HG03521 (cell line): ENCODE measurements at regions not wholly inside any gene's neighbourhood (a gene's known extent, or its start where the extent isn't known, plus 50 kb on each side); places are given as distances from the start of the nearest gene placed in this dataset.
"Not testable (repeated sequence)": the region's sequence is repeated elsewhere in the genome, so short reads cannot be mapped to it uniquely, and the experiment has no call there.

Experiments
- ATAC-seq: cut with Tn5 transposase; IDR thresholded peaks from one replicate; pipeline ENCODE4 v1.9.1; 2021; ENCODE audit warnings: mild to moderate bottlenecking, moderate library complexity; ENCODE audit not compliant: unreplicated experiment

DNA sequence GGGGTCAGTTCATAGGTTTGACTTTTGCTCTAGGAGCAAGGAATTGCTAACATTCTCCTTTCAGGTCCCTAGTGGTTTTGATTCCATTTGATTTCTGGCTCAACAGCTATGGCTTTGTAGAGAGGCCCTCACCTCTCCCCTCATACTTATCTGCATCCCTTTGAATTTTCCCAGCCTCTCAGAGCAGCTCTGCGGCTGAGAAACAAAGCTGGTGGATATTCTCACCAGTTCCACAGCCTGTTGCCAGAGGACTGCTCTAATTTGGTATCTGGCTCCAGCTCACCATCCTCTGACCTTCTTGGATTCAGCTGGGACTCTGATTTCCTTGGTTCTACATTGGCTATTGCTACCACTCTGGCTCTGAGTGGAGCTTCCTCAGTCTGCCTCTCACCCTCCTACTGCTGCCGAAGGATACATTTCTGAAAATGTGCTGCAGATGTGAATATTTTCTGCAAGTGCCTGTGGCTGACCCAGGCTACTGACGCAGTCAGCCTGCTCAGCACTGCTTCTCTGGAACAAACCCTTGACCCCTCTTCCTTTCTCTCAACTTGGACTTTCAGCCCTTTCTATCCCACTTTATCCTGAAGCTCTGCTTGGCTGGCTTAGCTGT, 110.9 kb upstream of the ENPEP start:
- ATAC-seq = no peak

DNA sequence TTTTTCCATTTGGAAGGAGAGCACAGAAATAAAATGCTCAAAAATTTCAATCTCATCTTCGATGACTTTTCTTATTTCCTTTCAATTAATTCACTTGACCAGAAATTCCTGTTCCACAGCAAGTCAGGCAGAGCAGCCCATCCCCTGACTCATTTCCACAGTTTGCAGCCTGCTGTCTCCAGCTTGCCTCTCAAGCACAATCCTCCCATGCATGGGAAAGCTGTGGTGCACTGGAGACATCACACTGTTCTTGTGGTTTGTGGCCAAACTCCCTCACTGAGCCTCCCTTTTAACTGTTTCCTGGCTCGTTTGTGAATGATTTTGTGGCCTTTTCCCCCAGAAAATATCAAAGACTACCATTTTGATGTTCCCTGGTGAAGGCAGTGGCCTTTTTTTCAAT, 114.0 kb upstream of the ENPEP start:
- no peak for ATAC-seq

DNA sequence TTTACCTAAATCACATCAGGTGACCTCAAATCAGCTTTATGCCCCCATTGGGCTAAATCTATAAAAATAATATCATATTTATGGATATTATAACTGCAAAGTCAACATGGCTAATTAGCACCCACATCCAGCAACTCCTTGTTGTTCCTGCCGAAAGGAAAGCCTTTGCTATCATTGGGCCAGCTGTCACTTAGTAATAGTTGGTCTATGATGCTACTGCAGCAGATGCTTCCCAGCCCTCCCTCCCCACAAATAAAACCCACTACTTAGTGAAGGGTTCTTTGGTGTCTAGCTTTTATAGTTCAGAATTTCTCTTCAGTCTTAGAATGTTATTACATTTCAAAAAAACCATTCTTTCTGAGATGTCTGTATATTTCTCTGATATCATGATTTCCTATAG, 116.9 kb upstream of the ENPEP start:
- ATAC-seq = no peak

DNA sequence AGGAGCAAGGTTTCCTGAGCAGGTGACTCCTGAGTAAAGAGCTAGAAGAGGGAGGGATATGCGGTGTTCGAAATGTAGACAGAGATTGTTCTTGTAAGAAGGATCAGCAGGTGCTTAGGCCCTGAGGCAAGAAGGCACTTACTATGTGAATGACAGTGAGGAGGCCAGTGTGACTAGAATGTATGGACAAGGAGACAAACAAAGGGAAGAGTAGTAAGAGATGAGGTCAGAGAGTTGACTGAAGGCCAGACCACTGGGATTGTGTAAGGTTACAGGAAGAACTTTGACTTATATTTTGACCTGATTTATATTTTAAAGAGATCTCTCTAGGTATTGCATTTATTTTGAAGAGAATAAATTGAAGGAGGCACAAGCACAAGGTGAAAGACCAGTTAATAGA, 118.4 kb upstream of the ENPEP start:
- no peak for ATAC-seq

DNA sequence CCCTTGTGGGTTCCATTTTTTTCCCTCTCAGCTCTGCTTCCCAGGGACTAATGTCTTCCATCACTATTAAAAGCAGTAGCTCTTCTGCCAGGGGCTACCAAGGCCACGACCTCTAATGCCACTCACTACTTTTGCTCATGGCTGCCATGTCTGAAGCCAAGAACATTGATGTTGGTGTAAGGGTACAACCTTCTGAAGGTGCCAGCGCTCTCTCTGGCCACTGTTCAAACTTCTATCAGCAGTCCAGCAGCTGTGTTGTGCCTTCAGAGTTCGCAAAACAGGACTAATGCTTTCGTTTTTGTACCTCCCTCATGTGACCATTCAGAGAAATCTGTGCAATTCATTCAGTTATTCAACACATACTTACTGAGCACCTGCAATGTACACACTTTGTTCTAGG, 121.5 kb upstream of the ENPEP start:
- no peak for ATAC-seq

DNA sequence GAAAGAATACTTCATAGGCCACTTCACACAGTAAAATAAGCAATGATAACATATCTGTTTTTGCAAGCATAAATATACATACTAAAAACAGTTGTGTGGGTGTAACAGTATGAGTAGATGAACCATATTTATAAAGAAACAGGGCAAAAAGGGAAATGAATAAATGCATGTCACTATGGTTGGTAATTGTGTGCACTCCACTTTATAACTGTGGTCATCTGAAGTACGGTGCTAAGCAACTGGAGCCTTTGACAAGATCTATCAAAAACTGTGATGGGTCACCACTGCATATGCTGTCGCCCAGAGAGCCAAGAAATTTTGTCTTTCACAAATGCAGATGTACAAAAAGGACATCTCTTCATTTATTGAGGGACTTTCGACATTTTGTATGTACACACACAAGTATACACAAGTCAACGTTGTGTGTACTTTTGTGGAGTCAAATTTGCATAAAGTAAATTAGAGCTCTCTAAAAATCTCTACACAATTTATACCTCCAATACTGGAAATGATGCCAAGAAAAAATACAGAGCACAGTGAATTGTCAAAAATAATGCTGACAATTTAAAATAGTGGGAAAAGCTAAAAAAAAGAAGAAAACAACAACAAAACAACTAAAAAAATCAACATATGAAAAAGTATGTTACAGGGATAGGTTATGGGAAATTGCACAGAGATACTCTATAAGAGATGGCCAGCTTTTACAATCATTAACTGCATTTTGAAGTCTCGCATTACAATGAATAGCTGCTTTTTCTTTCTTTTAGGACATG, 123.1 kb upstream of the ENPEP start:
- ATAC-seq = no peak

DNA sequence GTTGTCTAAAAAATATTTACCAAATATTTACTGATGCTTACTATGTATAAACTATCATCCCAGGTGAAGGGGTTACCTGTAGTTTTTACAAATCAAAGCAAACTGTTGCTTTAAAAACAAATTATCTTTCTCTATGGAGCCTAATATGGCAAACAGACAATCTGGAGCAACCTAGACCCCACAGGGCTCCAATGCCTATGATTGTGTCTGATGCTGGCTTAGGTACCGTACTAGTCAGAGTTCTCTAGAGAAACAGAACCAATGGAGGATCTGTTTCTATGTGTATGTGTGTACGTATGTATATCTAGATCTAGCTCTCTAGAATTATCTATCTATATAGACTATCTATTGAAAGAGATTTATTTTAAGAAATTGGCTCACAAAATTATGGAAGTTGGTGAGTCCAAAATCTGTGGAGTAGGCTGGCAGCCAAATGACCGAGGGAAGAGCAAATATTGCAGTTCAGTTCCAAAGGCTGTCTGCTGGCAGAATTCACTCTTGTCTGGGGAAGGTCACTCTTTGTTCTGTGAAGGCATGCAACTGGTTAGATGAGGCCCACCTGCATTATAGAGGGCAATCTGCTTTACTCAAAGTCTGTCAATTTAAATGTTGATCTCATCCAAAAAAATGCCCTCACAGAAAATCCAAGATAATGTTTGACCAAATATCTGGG, 127.1 kb upstream of the ENPEP start:
- ATAC-seq = no peak

DNA sequence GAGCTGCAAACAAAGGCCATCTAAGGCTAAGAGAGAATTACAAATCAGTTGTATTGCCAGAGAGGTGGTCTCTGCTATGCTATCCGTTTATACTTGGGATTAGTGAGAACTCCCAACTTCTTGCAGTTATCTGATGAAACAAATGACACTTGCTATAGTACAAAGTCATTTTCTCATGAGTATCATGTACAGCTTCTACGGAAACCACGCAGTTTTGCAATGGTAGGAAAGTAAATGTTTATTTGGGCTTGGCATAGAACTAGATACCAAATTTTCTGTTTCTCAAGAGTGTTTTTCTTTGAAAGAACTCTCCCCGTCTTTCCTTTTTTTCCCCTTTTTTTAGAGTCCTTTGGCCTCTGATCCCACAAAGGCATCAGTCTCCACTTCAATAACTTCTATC, 128.2 kb upstream of the ENPEP start:
- ATAC-seq = no peak

DNA sequence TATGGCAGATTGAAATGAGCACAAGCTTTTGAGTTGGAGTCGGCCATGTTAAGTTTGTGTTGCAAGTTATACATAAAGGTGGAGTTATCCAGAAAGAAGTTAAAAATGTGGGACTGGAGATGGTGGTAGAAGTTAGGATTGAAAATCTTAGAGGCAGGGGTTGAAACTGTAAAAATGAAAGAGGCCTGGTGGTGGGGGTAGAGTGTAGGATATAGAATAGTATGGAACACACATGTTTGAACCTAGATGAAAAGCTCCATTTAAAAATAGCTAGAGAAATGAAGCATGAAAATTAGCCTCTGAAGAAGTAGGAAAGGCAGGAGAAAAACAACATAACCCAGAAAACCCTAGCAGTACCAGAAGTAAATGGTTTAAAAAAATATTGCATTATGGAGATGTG, 131.8 kb upstream of the ENPEP start:
- ATAC-seq = no peak

DNA sequence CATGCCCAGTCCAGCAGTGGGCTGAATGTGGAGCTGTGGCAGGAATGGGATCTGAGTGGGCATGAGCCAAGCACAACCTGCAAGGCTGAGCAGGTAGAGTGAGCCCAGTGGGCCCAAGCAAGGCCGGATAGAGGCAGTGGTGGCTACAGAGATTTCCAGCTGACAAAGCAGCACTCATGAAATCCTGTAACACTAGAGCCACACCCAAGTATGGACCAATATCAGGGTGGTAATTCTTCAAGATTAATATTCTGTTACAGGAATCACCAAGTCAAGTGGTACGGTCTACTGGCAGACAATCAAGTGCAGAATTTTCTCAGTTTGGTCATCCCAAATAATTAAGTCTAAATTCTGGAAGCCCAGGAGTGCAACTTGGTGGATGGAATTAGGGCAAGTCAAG, 132.4 kb upstream of the ENPEP start:
- no peak for ATAC-seq

DNA sequence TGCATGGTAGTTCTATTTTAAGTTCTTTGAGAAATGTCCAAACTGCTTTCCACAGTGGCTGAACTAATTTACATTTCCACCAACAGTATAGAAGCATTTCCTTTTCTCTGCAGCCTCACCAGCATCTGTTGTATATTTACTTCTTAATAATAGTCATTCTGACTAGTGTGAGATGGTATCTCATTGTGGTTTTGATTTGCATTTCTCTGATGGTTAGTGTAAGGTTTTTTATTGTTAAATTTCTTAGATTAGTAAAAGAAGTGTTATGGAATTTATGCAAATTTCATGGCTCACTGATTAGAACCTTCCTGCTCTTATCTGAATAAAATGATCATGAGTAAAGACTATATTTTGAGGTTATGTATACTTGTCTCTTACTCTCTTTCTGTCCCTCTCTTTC, 134.8 kb upstream of the ENPEP start:
- not testable (repeated sequence) for ATAC-seq

DNA sequence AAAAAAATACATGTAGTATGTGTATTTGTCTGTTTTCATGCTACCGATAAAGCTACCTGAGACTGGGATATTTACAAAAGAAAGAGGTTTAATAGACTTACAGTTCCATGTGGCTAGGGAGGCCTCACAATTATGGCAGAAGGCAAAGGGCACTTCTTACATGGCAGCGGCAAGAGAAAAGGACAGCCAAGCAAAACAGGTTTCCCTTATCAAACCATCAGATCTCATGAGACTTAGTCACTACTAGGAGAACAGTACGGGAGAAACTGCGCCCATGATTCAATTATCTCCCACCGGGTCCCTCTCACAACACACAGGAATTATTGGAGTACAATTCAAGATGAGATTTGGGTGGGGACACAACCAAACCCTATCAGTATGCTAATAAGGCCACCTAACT, 137.0 kb upstream of the ELOVL6 start:
- ATAC-seq = no peak

DNA sequence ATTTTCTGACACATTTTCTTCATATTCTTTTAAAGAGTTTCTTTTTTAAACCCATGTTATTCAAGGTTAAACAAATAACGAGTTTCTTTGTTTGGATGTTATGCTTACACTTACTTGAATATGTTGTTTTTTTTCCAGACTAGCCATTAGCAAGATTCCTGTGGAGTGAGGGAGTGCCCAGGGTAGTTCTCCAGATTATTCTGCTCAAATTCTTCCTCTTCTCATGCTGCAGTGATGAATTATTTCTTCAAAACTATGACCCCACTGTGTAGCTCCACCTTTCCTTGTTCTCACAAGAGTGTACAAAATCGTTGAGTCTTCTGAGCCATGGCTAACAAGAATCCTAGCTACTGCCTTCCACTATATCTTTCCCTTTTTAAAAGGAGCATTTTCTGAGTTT, 134.1 kb upstream of the ELOVL6 start:
- no peak for ATAC-seq

DNA sequence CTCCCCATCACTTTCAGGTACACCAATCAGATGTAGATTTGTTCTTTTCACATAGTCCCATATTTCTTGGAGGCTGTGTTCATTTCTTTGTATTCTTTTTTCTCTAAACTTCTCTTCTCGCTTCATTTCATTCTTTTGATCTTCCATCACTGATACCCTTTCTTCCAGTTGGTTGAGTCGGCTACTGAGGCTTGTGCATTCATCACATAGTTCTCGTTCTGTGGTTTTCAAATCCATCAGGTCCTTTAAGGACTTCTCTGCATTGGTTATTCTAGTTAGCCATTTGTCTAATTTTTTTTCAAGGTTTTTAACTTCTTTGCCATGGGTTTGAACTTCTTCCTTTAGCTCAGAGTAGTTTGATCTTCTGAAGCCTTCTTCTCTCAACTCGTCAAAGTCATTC, 128.0 kb upstream of the ELOVL6 start:
- ATAC-seq = not testable (repeated sequence)

DNA sequence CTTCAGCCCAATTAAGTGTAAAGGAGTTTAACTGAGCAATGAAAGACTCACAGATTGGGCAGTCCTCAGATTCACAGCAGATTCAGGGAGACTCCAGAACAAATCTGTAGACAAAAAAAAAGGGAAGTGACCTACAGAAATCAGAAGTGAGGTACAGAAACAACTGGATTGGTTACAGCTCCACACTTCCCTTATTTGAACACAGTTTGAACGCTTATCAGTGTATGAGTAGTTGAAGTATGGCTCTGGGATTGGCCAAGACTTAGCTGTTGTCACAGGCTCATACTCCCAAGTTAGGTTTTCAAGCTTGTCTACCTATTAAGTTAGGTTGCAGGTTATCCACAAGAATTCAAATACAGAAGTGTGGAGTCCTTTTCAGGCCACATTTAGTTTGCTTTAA, 112.4 kb upstream of the ELOVL6 start:
- ATAC-seq = peak; percentile 75

DNA sequence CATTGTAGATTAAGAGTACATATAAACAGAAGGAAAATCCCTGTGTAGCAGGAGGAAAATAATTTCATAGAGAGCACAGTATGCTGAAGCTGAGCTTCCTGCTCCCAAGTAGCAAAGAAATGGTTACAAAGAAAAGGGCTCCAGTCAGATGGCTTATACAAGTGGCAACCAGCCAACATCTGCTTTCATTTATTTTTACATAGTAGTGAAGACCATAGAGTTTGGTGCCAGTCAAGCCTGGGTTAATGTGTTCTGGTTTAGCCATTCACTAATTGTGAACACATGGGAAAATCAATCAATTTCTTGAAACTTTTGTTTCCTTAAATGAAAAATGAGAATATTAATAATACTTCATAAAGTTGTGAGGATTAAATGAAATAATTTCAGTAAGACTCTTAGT, 111.3 kb upstream of the ELOVL6 start:
- ATAC-seq = no peak

DNA sequence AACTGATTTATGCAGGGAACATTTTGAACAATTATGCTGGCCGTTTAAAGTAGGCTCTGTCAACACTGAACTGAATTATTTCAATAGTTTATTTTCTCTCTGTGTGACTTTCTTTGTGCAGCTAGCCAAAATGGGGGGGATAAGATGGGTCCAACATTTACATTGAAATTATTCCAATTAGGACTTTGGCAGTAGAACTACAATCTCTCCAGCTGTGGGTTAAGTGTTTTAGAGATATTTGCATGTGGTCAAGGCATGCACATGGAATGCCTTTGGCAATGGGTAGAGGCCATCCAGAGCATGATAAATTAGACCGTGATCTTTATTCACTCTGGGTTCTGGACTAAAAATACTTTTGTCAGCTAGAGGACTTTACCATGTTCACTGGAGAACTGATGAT, 107.9 kb upstream of the ELOVL6 start:
- ATAC-seq = no peak

DNA sequence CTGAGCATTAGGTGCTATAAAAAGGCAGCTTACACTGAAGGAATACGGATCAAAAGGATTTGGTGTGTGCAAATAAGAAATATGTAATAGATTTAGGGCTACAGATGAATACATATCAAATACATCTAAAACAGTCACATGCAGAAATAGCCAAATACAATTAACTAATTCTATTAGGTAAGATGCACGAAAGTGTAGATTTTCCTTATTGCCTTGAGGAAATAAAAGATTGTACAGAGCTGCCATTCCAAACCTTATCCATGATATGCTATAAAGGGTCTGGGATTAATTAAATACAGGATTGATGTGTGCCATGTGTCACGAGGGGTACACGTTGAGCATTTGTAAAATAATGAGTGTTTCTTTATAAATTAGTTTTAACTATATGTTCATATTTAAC, 107.0 kb upstream of the ELOVL6 start:
- no peak for ATAC-seq

DNA sequence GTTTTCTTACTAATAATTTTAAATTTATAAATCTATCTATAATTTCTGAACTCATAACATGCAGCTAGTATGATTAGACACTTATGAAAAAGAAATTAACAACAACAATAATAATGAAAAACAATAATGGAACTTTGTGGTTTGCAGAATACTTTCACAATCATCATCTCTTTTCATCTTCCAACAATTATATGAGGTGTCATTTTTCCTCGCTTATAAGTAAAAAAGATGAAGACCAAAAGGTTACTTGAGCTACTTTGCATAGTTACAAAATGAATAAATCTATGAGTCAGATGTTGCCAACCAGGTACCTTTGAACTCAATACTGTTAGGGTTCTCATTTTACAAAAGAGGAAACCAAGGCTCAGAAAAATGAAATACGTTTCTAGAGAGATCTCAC, 98.5 kb upstream of the ELOVL6 start:
- peak; percentile 83 for ATAC-seq

DNA sequence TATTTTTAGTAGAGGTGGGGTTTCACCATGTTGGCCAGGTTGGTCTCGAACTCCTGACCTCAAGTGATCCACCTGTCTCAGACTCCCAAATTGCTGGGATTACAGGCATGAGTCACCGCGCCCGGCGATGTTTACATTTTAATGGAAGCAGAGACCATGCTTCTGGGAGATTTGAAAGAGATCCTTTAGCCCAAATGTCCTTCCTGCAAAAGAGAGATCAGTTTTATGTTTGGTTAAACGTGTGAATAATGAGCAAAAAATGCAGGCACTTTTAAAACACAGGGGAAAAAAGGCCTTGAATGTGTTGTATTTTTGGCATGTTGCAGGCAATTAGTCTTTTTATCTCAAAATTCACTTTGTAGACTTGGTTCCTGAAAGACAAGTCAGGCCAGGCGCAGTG, 95.8 kb upstream of the ELOVL6 start:
- ATAC-seq = no peak

DNA sequence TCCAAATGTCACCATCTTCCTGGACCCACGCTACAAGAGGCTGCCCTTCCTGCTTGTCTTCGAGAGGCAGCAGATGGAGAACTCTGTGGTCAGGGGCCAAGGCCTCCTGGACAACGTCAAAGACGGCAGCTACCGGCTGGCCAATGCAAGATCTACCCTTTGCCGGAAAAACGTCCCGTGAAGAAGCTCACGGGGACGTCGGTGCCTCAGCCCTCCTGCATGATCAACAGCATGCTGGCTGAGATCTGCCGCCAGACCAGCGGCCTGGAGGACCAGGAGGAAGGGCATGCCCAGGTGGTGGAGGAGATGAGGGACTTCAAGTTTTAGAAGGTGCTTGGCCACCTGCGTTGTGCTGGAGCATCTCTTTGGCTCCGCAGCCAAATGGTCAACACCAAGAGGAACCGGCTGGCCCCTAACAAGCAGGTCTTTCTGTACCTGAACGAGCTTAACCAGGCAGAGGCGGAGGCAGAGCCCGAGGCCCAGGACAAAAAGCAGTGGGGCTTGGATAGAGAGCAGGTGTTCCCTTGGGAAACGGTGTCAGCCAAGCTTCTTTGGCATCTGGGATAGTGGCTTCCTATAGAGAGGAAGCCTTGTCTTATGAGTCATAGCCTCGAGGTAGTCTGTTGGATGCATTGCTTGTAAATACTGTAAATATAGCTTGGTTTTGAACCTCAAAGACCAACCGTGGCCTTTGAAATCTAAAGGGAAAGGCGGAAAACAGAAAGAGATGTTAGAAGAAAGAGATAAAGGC, 94.8 kb upstream of the ELOVL6 start:
- ATAC-seq = no peak

DNA sequence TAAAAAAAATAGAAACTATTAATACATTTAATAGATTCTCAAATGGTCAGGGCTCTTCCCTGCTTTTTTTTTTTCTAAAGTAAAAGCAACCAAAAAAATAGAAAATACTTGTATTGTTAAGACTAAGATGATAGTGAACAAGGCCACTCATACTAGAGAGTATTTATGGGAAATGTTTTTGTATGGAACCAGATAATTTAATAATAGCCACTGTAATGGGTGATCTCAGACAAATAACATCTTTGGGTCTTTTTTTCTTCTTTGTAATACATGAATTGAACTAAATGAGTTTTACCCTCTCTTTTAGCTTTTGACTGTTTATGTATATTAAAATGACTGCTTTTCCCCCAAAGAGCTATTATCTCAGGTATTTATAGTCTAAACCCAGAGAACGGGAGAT, 92.1 kb upstream of the ELOVL6 start:
- no peak for ATAC-seq
